ENCODE measurements at regions not wholly inside any gene's neighbourhood (a gene's known extent, or its start where the extent isn't known, plus 50 kb on each side); places are given as distances from the start of the nearest gene placed in this dataset.
"Not testable (repeated sequence)": the region's sequence is repeated elsewhere in the genome, so short reads cannot be mapped to it uniquely, and the experiment has no call there.

DNA sequence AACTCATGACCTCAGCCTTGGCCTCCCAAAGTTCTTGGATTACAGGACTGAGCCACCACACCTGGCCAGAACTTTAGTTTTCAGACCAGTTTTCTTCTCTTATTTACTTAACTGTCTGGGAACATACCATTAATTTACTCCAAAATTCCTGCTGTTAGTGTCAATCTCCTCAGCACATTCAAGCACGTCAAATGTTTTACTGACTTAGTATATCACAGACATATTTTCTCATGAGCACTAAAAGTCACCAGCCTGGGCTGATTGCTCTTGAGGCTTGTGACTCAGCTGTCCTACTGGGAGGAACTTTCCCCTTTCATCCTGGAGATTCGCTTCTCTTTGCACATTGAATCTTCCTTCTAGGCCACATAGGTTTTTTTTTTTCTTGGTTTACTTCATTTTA, 109.6 kb downstream of the PCDH18 start:
- TF ChIP-seq, protein P1, sequence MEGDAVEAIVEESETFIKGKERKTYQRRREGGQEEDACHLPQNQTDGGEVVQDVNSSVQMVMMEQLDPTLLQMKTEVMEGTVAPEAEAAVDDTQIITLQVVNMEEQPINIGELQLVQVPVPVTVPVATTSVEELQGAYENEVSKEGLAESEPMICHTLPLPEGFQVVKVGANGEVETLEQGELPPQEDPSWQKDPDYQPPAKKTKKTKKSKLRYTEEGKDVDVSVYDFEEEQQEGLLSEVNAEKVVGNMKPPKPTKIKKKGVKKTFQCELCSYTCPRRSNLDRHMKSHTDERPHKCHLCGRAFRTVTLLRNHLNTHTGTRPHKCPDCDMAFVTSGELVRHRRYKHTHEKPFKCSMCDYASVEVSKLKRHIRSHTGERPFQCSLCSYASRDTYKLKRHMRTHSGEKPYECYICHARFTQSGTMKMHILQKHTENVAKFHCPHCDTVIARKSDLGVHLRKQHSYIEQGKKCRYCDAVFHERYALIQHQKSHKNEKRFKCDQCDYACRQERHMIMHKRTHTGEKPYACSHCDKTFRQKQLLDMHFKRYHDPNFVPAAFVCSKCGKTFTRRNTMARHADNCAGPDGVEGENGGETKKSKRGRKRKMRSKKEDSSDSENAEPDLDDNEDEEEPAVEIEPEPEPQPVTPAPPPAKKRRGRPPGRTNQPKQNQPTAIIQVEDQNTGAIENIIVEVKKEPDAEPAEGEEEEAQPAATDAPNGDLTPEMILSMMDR (IDR thresholded peaks at IDR 0.05; ENCODE audit: low read depth, low read length): no peak
- no peak for DNase-seq (ENCODE audit: extremely low read depth, low read depth)

DNA sequence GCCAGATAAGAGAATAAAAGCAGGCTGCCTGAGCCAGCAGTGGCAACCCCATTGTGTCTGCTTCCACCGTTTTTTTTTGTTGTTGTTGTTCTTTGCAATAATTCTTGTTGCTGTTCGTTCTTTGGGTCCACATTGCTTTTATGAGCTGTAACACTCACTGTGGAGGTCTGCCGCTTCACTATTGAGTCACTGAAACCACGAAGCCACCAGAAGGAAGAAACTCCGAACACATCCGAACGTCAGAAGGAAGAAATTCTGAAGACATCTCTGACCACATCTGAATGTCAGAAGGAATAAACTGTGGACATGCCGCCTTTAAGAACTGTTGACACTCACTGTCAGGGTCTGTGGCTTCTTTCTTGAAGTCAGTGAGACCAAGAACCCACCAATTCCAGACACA, 110.5 kb downstream of the PCDH18 start:
- no peak for DNase-seq (ENCODE audit: extremely low read depth, low read depth)
- TF ChIP-seq, protein P1 (IDR thresholded peaks at IDR 0.05; ENCODE audit: low read depth, low read length): no peak

DNA sequence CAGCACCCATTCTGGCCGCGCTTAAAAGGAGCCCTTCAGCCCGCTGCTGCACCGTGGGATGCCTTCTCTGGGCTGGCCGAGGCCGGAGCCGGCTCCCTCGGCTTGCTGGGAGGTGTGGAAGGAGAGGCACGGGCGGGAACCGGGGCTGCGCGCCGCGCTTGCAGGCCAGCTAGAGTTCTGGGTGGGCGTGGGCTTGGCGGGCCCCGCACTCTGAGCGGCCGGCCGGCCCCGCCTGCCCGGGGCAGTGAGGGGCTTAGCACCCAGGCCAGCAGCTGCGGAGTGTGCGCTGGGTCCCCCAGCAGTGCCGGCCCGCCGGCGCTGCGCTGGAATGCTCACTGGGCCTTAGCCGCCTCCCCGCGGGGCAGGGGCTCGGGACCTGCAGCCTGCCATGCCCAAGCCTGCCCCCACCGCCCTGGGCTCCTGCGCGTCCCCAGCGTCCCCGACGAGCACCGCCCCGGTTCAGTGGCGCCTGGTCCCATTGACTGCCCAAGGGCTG, 111.3 kb downstream of the PCDH18 start:
- DNase-seq (ENCODE audit: extremely low read depth, low read depth): no peak
- TF ChIP-seq, protein P1 (IDR thresholded peaks at IDR 0.05; ENCODE audit: low read depth, low read length): no peak

DNA sequence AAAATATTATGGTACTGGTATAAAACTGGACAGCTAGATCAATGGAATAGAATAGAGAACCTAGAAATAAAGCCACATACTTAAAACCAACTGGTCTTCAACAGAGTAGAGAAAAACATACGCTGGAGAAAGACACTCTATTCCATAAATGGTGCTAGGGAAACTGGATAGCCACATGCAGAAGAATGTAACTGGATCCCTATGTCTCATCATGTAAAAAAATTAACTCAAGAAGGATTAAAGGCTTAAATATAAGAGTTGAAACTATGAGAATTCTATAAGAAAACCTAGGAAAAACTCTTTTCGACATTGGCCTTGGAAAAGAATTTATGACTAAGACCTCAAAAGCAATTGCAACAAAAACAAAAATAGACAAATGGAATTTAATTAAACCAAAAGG, 114.6 kb downstream of the PCDH18 start:
- TF ChIP-seq, protein P1 (IDR thresholded peaks at IDR 0.05; ENCODE audit: low read depth, low read length): no peak
- no peak for DNase-seq (ENCODE audit: extremely low read depth, low read depth)

DNA sequence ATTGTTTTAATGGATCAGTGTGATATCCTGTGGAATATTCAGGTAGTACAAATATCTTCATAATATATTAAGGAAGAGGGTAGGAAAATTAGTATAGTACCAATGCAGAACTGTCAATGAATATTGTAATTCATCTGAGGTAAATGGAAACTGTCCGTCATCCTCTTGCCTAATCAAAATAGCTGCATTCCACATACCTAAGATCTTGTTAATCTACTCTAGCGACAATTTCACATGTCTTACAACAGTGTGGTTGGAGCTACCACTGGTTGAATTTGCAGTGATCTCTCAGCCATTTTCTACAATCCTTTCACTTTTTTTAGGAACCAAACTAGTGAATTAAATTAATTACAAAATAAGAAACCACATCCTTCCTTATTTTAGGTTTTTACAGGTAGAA, 117.5 kb downstream of the PCDH18 start:
- TF ChIP-seq, protein P1 (IDR thresholded peaks at IDR 0.05; ENCODE audit: low read depth, low read length): no peak
- DNase-seq (ENCODE audit: extremely low read depth, low read depth): no peak

DNA sequence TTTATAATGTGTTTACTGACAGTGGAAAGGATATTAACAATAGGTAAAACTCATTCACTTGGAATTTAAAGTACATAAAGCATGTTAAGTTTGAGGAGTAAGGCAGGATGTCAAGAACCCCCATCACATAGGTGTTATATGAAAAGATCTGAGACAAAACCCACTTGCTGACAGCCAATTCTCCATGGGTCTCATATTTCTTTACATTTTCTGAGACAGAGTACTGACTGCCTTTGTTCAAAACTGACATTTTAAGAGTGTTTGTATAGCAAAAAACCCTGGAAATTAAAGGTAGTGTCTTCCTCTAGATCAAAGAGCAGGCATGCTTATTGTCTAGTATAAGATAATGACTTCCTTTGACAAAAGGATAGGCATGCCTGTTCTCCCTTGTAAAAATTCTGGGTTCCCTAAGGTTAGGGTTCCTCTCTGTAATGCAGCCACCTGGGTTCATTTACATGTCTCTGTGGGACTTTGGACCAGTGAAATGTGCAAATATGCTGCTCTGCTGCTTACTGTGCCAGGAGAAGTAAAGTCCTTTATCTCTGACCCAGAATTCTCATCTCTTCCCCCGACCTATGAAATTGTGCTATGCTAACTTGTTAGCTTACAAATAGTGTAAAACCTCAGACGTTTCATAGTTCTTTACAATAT, 123.6 kb downstream of the PCDH18 start:
- TF ChIP-seq, protein P1 (IDR thresholded peaks at IDR 0.05; ENCODE audit: low read depth, low read length): no peak
- DNase-seq (ENCODE audit: extremely low read depth, low read depth): no peak

DNA sequence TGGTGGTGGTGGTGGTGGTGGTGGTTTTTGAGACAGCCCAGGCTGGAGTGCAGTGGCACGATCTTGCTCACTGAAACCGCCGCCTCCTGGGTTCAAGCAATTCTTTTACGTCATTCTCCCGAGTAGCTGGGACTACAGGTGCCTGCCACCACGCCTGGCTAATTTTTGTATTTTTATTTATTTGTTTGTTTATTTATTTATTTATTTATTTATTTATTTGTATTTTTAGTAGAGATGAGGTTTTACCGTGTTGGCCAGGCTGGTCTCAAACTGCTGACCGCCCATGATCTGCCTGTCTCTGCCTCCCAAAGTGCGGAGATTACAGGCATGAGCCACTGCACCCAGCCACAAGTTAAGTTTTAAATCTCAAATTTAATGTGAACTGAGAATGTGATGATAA, 126.5 kb downstream of the PCDH18 start:
- not testable (repeated sequence) for DNase-seq (ENCODE audit: extremely low read depth, low read depth)

DNA sequence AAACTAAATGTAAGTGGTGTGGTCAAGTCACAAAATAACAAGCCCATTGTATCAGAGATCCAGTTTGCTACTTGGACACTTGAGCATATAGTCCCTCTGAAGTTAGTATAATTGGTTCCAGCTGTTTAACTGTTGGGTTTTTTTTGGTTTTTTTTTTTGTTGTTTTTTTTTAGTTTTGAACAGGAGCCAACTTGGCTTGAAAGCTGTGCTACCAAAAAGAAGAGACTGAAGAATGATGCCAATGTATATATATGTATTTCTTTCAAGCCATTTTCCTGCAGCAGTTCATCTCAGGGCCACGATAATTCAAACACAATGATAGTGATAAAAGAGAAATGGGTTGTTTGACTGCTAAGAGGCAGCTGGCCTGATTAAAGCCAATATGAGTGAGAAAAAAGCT, 138.3 kb downstream of the PCDH18 start:
- DNase-seq (ENCODE audit: extremely low read depth, low read depth): no peak
- TF ChIP-seq, protein P1 (IDR thresholded peaks at IDR 0.05; ENCODE audit: low read depth, low read length): no peak

All from AG09319 (cell line).